Astrocyte (in vitro differentiated cells and primary cell): ENCODE measurements at regions not wholly inside any gene's neighbourhood (a gene's known extent, or its start where the extent isn't known, plus 50 kb on each side); places are given as distances from the start of the nearest gene placed in this dataset.

ENCODE experiments used
- DNase-seq: peaks from one replicate; pipeline ENCODE4 v3.0.0-alpha.2; 2010; ENCODE audit warnings: low read depth
- FAIRE-seq: peaks from 2 replicates; lab custom pipeline; 2011; peaks lifted over from hg19 to GRCh38; lab: Jason Lieb, UNC
- H2AFZ ChIP-seq: 2 replicates; pipeline ENCODE4 v1.6.0; 2012; ENCODE audit warnings: low read depth, low read length, inconsistent platforms
- H3K27ac ChIP-seq: 2 replicates; pipeline ENCODE4 v1.5.1; 2011; ENCODE audit warnings: low read depth, low read length, inconsistent platforms
- H3K27me3 ChIP-seq: 2 replicates; pipeline ENCODE4 v1.6.0; 2011; ENCODE audit warnings: low read length, inconsistent platforms; ENCODE audit not compliant: insufficient read depth
- H3K36me3 ChIP-seq: 2 replicates; pipeline ENCODE4 v1.5.1; 2011; ENCODE audit warnings: low read length, inconsistent platforms; ENCODE audit not compliant: insufficient read depth
- H3K4me1 ChIP-seq: 2 replicates; pipeline ENCODE4 v1.5.1; 2011; ENCODE audit warnings: low read length, inconsistent platforms; ENCODE audit not compliant: insufficient read depth
- H3K4me2 ChIP-seq: 2 replicates; pipeline ENCODE4 v1.6.0; 2012; ENCODE audit warnings: low read length, inconsistent platforms
- H3K4me3 ChIP-seq: 2 replicates; pipeline ENCODE4 v1.5.1; 2011; ENCODE audit warnings: low read depth, mild to moderate bottlenecking, low read length, inconsistent platforms; ENCODE audit not compliant: insufficient read depth
- H3K79me2 ChIP-seq: 2 replicates; pipeline ENCODE4 v1.6.0; 2012; ENCODE audit warnings: mild to moderate bottlenecking, low read length, inconsistent platforms; ENCODE audit not compliant: insufficient read depth
- H3K9ac ChIP-seq: 2 replicates; pipeline ENCODE4 v1.6.0; 2012; ENCODE audit warnings: mild to moderate bottlenecking, low read length, inconsistent platforms
- H3K9me3 ChIP-seq: 2 replicates; pipeline ENCODE4 v1.5.1; 2012; ENCODE audit warnings: low read depth, mild to moderate bottlenecking, low read length, inconsistent platforms; ENCODE audit not compliant: insufficient read depth
- H4K20me1 ChIP-seq: 2 replicates; pipeline ENCODE4 v1.6.0; 2012; ENCODE audit warnings: low read length, inconsistent platforms; ENCODE audit not compliant: insufficient read depth
- H3K27ac Mint-ChIP-seq: one replicate; pipeline ENCODE4 v1.8.0; 2021; ENCODE audit warnings: mild to moderate bottlenecking, mixed read lengths; ENCODE audit not compliant: unreplicated experiment
- H3K27me3 Mint-ChIP-seq: one replicate; pipeline ENCODE4 v1.8.0; 2021; ENCODE audit warnings: low read depth, mixed read lengths; ENCODE audit not compliant: unreplicated experiment
- H3K36me3 Mint-ChIP-seq: one replicate; pipeline ENCODE4 v1.8.0; 2021; ENCODE audit warnings: low read depth, mixed read lengths; ENCODE audit not compliant: unreplicated experiment
- H3K4me1 Mint-ChIP-seq: one replicate; pipeline ENCODE4 v1.8.0; 2021; ENCODE audit warnings: low read depth, mixed read lengths; ENCODE audit not compliant: unreplicated experiment
- H3K4me3 Mint-ChIP-seq: one replicate; pipeline ENCODE4 v1.8.0; 2021; ENCODE audit warnings: mild to moderate bottlenecking, moderate library complexity, mixed read lengths; ENCODE audit not compliant: unreplicated experiment
- H3K9me3 Mint-ChIP-seq: one replicate; pipeline ENCODE4 v1.8.0; 2021; ENCODE audit warnings: mild to moderate bottlenecking, mixed read lengths; ENCODE audit not compliant: unreplicated experiment
- EZH2 ChIP-seq: IDR thresholded peaks from 2 replicates; pipeline ENCODE4 v1.6.1; 2012; ENCODE audit warnings: mild to moderate bottlenecking, low read length, inconsistent platforms; ENCODE audit not compliant: insufficient read depth
- TF ChIP-seq, protein P1 (sequence below): IDR thresholded peaks from 2 replicates; pipeline ENCODE4 v1.5.1; 2011; ENCODE audit warnings: low read depth, mild to moderate bottlenecking, inconsistent platforms, low read length, moderate library complexity; ENCODE audit not compliant: insufficient read depth

DNA sequence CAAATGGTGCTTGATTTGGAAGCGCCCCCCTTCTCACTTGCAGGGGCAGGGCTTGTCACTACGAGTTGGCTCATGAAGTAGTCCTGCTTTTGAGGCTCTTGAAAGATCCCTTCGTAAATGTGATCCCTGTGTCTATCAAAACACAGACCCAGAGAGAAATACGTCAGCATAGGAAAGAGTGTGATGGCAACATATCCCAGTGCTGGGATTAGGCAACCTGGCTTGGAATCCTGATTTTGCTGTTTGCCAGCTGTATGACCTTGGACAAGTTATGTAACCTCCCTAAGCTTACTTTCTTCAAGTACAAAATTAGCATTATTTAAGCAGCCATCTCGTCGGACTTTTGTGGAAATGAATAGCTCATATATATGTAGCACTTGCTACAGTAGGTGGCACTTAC lies 228.4 kb downstream of the ATG4C start:
- Histone ChIP-seq H3K4me1 (peaks cover 3% of the 10 kb centered on the region), H3K4me2 (no peak overlapping the region), H3K36me3 (no peaks in the 10 kb centered on the region), H4K20me1 (no peaks in the 10 kb centered on the region), H3K79me2 (no peaks in the 10 kb centered on the region), H3K9me3 (no peaks in the 10 kb centered on the region), H2AFZ (no peak overlapping the region), H3K4me3 (no peak overlapping the region), H3K27ac (no peak overlapping the region), H3K9ac (no peak overlapping the region), H3K27me3 (no peaks in the 10 kb centered on the region)
- no peak overlapping the region for H3K27ac Mint-ChIP-seq
- TF ChIP-seq EZH2 = no peak
- TF ChIP-seq, protein P1, sequence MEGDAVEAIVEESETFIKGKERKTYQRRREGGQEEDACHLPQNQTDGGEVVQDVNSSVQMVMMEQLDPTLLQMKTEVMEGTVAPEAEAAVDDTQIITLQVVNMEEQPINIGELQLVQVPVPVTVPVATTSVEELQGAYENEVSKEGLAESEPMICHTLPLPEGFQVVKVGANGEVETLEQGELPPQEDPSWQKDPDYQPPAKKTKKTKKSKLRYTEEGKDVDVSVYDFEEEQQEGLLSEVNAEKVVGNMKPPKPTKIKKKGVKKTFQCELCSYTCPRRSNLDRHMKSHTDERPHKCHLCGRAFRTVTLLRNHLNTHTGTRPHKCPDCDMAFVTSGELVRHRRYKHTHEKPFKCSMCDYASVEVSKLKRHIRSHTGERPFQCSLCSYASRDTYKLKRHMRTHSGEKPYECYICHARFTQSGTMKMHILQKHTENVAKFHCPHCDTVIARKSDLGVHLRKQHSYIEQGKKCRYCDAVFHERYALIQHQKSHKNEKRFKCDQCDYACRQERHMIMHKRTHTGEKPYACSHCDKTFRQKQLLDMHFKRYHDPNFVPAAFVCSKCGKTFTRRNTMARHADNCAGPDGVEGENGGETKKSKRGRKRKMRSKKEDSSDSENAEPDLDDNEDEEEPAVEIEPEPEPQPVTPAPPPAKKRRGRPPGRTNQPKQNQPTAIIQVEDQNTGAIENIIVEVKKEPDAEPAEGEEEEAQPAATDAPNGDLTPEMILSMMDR = no peak
- FAIRE-seq (no peak), DNase-seq (no peak)
- no peaks in the 10 kb centered on the region for H3K27me3 Mint-ChIP-seq
- H3K36me3 Mint-ChIP-seq = peaks cover 2% of the 10 kb centered on the region
- no peaks in the 10 kb centered on the region for H3K9me3 Mint-ChIP-seq
- H3K4me3 Mint-ChIP-seq = no peak overlapping the region
- peaks cover 8% of the 10 kb centered on the region for H3K4me1 Mint-ChIP-seq

DNA sequence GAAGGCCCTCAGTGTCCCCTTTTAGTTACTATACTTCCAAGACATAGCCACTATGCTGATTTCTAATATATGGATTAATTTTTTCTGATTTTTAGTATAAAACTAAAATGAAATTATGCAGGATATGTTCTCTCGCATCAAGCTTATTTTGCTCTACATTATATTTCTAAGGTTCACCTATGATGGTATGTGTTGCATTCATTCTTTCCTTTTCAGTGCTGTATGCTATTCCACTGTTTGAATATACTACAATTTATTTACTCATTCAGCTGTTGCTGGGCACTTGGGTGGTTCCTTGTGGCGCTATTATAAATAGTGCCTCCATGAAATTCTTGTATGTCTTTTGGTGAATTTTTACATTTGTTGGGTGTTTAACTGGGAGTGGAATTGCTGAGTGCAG lies 230.3 kb downstream of the ATG4C start:
- H3K79me2 ChIP-seq = no peaks in the 10 kb centered on the region
- no peaks in the 10 kb centered on the region for H3K9me3 Mint-ChIP-seq
- H3K27ac ChIP-seq = no peak overlapping the region
- DNase-seq = no peak
- H3K27ac Mint-ChIP-seq = no peak overlapping the region
- no peaks in the 10 kb centered on the region for H3K36me3 ChIP-seq
- H3K27me3 Mint-ChIP-seq = no peaks in the 10 kb centered on the region
- TF ChIP-seq EZH2 = no peak
- TF ChIP-seq, protein P1 = no peak
- H3K4me3 Mint-ChIP-seq = no peak overlapping the region
- peaks cover 3% of the 10 kb centered on the region for H3K4me1 ChIP-seq
- no peak overlapping the region for H3K4me3 ChIP-seq
- H3K9me3 ChIP-seq = no peaks in the 10 kb centered on the region
- H3K4me1 Mint-ChIP-seq = peaks cover 8% of the 10 kb centered on the region
- H3K27me3 ChIP-seq = no peaks in the 10 kb centered on the region
- peaks cover 2% of the 10 kb centered on the region for H3K36me3 Mint-ChIP-seq
- H4K20me1 ChIP-seq = no peaks in the 10 kb centered on the region
- FAIRE-seq = no peak
- no peak overlapping the region for H2AFZ ChIP-seq
- no peak overlapping the region for H3K9ac ChIP-seq
- H3K4me2 ChIP-seq = no peak overlapping the region

- no peak overlapping the region for H3K27ac ChIP-seq
- no peak for FAIRE-seq
- H3K4me2 ChIP-seq = no peak overlapping the region
- no peaks in the 10 kb centered on the region for H4K20me1 ChIP-seq
- H3K4me3 ChIP-seq = no peak overlapping the region
- Mint-ChIP-seq H3K9me3 (no peaks in the 10 kb centered on the region), H3K27me3 (peaks cover 4% of the 10 kb centered on the region), H3K27ac (no peak overlapping the region), H3K4me1 (peaks cover 3% of the 10 kb centered on the region), H3K36me3 (no peaks in the 10 kb centered on the region), H3K4me3 (no peak overlapping the region)
- no peaks in the 10 kb centered on the region for H3K9me3 ChIP-seq
- no peak overlapping the region for H3K9ac ChIP-seq
- no peaks in the 10 kb centered on the region for H3K27me3 ChIP-seq
- no peak overlapping the region for H2AFZ ChIP-seq
- no peaks in the 10 kb centered on the region for H3K36me3 ChIP-seq
- TF ChIP-seq, protein P1 = no peak
- TF ChIP-seq EZH2 = no peak
- no peak for DNase-seq
- H3K4me1 ChIP-seq = no peaks in the 10 kb centered on the region
- no peaks in the 10 kb centered on the region for H3K79me2 ChIP-seq
These were observed 238.4 kb downstream of the ATG4C start for GRCh38 chr1:63022319-63022718.
